ES-I3 (cell line): ENCODE measurements at regions not wholly inside any gene's neighbourhood (a gene's known extent, or its start where the extent isn't known, plus 50 kb on each side); places are given as distances from the start of the nearest gene placed in this dataset.

Source experiments
- H3K36me3 ChIP-seq: 2 replicates; pipeline ENCODE4 v1.6.1; 2013; ENCODE audit warnings: mild to moderate bottlenecking, low read length, control low read depth, moderate library complexity; ENCODE audit not compliant: insufficient read depth
- H3K4me1 ChIP-seq: 2 replicates; pipeline ENCODE4 v1.6.1; 2013; ENCODE audit warnings: mild to moderate bottlenecking, control low read depth, low read length; ENCODE audit not compliant: insufficient read depth
- H3K9ac ChIP-seq: 2 replicates; pipeline ENCODE4 v1.6.1; 2013; ENCODE audit warnings: low read depth, mild to moderate bottlenecking, low read length, moderate library complexity
- H3K9me3 ChIP-seq: 2 replicates; pipeline ENCODE4 v1.6.1; 2013; ENCODE audit warnings: mild to moderate bottlenecking, low read length, moderate library complexity; ENCODE audit not compliant: control insufficient read depth, insufficient read depth

DNA sequence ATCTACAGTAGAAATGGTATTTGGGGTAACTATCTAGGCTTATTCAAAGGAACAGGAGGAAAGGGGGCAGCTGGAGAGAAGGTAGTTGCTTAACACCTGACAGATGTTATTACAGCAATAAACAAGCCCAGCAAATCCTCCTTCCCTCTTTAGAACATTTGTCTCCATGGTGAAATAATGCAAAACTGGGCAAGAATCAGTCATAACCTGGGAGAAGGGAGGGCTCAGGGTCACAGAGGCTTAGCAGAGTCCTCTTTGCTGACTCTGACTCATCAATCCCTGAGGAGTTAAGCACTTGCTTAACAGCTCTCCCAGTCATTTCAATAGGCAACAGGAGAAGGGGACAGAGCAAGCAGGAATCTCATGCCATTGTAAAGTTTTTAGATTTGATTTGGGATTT lies 230.3 kb downstream of the IBTK start:
- Histone ChIP-seq H3K4me1 (peaks cover 12% of the 10 kb centered on the region), H3K36me3 (no peaks in the 10 kb centered on the region), H3K9ac (no peak overlapping the region), H3K9me3 (no peaks in the 10 kb centered on the region)

DNA sequence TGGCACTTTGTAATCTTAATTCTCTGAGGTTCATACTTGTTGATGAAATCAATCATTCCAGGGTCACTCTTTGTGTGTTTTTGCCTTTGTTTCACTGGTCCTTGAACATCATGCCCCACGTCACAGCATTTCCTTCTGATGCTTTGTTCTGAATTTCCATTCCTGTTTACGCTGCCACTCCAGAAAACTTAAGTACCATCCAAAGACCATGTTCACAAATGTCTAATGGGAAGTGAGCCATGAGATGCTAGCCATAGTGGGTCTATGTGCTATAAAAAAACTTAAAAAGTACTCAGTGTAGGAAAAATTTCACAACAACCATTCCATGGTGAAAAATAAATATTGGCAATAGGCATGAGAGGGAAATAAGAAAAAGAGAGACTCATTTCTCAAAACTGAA lies 232.0 kb downstream of the IBTK start:
- Histone ChIP-seq H3K4me1 (peaks cover 12% of the 10 kb centered on the region), H3K9me3 (no peaks in the 10 kb centered on the region), H3K36me3 (no peaks in the 10 kb centered on the region), H3K9ac (no peak overlapping the region)

DNA sequence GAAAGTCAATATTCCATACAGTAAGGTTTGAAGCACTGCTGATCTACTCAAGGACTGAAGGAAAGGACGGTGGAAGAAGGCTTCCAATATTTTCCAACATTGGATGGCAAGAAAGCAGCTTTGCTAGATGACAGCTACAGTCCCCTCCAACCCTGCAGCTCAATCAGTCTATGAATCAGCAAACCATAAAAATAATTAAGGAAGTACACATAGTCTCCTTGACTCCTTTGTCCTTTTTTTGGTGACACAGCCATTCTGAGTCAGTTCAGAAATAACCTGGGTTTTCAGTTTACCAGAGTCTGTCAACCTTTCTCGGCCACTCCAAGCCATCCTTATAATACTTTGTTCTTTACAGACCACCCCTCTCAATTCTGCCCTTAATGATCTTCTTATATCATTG lies 232.5 kb downstream of the IBTK start:
- H3K9ac ChIP-seq = no peak overlapping the region
- no peaks in the 10 kb centered on the region for H3K9me3 ChIP-seq
- H3K36me3 ChIP-seq = no peaks in the 10 kb centered on the region
- H3K4me1 ChIP-seq = peaks cover 12% of the 10 kb centered on the region

DNA sequence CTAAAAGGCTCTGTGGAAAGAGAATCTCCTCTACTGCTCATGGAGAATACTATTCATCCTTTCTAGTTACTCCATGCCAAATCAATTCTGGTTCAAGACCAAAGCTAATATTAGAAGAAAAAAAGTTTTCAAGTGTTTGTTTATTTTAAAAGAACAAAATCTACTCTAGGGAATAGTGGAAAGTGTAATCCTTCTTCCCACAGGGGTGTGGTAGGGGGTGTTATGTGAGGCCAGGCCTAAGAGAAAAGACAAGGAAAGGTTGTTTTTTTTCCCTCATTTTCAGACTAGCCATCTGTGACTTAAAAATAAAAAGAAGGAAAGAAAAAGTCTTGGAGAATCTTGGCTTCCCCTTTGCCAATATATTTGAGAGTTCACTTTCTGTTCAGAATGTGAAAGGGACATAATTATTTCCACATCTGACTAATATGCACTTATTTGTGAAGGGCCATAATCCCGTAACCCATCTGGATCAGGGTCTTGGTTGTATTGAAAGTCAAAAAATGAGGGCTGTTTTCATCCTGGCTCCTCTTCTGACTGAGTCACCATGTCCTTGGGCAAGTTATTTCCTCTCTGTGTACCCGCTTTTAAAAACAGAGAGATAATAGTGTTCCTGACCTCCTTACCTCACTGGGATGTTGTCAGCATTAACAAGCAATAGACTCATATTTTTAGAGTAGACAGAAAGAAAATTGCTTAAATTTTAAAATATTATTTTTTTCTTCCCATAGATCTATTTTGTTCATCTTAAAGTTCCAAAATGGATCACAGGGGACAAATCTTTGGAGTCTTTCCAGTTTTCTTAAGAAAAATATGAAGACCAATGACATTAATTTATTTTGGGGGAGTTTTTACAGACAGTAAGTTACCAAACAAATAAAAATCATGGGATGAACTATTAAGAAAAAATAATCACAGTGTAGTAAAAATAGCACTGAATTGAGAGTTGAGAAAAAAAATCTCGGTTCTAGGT lies 233.7 kb downstream of the IBTK start:
- Histone ChIP-seq H3K9me3 (peaks cover under 1% of the 10 kb centered on the region; the same call in 1 of the 2 replicates), H3K9ac (no peak overlapping the region), H3K36me3 (no peaks in the 10 kb centered on the region), H3K4me1 (peaks cover 12% of the 10 kb centered on the region)

DNA sequence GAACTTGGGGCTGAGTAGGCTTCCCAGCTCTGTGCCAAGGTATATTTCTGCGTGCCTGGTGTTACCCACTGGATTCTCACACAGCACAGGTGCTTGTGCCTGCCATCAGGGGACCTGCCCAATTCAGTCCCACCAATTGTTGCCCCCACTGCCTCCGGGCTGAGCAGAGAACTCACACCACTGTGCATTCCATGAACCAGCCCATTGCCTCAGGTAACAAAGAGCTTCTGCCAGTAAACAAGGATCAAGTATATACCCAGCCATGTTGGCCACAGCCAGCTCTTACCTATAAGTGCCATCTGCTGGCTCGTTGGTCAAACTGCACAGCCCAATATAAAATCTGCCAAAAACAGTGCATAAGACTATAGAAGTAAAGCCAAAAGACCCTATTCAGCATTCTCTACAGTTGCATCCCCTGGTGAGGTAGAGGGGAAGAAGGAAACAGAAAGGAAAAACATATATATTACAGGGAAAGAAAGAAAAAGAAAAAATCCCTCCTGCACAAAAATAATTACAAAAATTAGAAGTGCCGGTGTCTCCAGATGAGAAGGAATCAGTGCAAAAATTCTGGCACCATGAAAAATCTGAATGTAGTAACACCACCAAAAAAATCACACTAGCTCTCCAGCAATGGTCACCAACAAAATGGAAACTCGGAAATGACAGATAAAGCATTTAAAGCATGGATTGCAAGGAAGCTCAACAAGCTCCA lies 241.4 kb downstream of the IBTK start:
- Histone ChIP-seq H3K36me3 (no peaks in the 10 kb centered on the region), H3K9me3 (peaks cover 3% of the 10 kb centered on the region; the same call in 1 of the 2 replicates), H3K4me1 (no peaks in the 10 kb centered on the region), H3K9ac (no peak overlapping the region)

DNA sequence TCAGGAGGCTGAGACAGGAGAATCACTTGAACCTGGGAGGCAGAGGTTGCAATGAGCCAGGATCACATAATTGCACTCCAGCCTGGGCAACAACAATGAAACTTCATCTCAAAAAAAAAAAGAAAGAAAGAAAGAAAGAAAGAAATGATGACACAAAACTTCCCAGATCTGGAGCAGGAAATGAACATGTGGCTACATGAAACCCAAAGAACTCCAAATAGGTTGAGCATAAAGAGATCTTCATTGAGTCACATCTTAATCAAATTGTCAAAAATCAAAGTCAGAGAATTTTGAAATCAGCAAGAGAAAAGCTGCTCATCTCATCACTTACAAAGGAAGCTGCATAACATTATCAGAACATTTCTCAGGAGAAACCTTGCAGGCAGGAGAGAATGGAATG lies 247.0 kb downstream of the IBTK start:
- H3K9me3 ChIP-seq = no peaks in the 10 kb centered on the region
- H3K36me3 ChIP-seq = no peaks in the 10 kb centered on the region
- peaks cover 10% of the 10 kb centered on the region; the same call in 1 of the 2 replicates for H3K4me1 ChIP-seq
- no peak overlapping the region for H3K9ac ChIP-seq

DNA sequence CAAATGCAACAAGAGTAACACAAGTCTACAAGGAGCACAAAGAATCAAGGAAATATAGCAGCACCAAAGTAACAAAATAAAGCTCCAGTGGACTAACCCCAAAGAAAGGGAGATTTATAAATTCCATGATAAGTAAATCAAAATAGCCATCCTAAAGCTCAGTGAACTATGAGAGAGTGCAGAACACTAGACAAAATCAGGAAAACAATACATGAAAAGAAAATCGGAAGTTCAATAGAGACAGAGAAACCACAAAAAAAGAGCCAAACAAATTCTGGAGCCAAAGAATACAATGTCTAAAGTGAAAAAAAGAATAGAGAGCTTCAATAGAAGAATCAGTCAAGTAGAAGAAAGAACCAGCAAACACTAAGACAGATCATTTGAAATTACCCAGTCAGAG lies 247.3 kb upstream of the TENT5A start:
- Histone ChIP-seq H3K4me1 (peaks cover 10% of the 10 kb centered on the region; the same call in 1 of the 2 replicates), H3K9me3 (no peaks in the 10 kb centered on the region), H3K9ac (no peak overlapping the region), H3K36me3 (no peaks in the 10 kb centered on the region)

DNA sequence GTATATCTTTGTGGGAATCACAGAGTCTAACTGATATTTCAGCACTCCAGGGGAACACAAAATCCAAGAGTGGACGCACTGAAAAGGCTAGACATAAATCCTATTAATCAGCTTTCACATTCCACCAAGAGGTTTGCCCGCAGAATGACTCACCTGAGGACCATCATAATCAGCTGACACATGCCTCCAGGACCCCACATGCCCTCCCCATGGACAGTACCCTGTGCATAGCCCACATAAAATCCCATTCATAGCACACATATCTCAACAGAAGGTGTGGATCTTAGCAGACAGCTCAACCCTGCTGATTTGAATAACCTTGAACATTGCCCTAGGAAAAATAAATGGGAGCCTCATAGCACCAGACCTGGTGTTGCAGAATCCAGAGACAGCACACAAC lies 246.8 kb upstream of the TENT5A start:
- no peaks in the 10 kb centered on the region for H3K9me3 ChIP-seq
- H3K9ac ChIP-seq = no peak overlapping the region
- no peaks in the 10 kb centered on the region for H3K36me3 ChIP-seq
- peaks cover 10% of the 10 kb centered on the region; the same call in 1 of the 2 replicates for H3K4me1 ChIP-seq

DNA sequence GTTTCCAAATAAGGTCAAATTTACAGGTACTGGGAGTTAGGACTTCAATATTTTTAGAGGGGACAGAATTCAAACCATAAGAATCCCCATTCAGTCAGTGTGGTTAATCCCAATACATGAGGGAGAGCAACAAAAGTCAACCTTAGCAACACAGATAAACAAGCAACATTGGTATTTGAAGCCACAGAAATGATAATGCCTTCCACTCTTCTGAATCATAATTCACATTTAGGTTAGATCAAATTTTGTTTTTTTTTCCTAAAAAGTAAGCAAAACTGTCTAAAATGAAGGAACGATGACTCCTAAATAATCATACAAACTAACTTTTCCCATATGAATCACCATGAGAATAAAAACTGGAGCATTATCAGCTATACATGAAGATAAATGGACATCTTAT lies 246.0 kb upstream of the TENT5A start:
- H3K4me1 ChIP-seq = peaks cover 10% of the 10 kb centered on the region; the same call in 1 of the 2 replicates
- H3K36me3 ChIP-seq = no peaks in the 10 kb centered on the region
- H3K9ac ChIP-seq = no peak overlapping the region
- H3K9me3 ChIP-seq = no peaks in the 10 kb centered on the region

DNA sequence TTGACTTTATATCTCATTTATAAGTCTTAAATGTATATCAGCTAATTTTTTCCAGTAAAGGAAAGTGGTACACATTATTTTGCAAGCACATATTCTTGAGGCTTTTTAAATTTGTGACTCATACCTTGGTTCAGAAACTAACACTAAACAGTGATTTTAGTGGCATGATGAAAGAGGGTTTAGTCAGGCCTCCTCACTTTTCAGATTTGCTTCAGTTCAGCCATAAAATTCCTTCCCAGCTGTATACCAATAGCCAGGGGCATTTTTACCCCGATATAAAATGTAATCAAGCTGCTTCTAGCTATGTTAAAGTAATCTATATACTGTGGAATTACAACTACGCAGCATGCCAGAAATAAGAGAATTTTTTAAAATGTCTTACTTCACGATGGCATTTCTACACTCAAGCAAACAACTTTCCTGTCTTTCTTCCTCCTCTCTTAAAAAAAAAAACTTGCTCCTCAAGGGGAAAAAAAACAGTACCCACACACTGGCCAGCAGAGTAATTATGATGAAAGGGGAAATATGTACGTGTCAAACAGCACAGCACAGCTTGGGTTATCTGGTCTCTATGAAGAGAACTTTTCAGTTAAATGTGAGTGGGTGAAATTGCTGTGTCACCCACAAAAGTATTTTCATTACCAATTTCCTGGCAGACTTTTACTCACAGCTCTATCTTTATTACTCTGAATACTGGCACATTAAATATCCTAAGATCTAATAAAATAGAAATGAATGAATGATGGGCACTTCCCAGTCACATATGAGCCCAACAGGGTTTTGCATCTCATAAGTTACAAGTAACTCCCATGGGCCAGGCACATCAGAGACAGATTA lies 244.8 kb upstream of the TENT5A start:
- Histone ChIP-seq H3K4me1 (peaks cover 10% of the 10 kb centered on the region; the same call in 1 of the 2 replicates), H3K9ac (no peak overlapping the region), H3K36me3 (no peaks in the 10 kb centered on the region)

DNA sequence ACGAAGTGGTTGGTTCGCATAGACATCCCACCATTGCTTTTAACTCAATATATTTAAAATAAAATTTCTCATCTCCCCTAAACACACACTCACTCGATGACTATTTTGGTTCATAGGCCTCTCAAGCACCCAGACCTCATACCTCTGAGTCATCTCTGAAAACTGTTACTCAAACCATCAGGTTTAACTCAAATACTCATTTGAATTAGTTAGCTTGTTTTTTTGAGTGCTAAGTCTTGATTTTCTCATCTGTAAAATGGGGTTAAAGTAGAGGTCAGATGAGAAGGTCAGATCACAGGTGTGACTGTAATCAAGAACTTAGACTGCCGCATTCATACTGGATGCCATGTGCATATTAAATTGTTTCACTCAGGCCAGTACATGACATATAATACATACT lies 243.9 kb upstream of the TENT5A start:
- Histone ChIP-seq H3K9ac (no peak overlapping the region), H3K4me1 (peaks cover 10% of the 10 kb centered on the region; the same call in 1 of the 2 replicates), H3K36me3 (no peaks in the 10 kb centered on the region), H3K9me3 (no peaks in the 10 kb centered on the region)

More for the DNA sequence above, 244.8 kb upstream of the TENT5A start:
- H3K9me3 ChIP-seq = no peaks in the 10 kb centered on the region

DNA sequence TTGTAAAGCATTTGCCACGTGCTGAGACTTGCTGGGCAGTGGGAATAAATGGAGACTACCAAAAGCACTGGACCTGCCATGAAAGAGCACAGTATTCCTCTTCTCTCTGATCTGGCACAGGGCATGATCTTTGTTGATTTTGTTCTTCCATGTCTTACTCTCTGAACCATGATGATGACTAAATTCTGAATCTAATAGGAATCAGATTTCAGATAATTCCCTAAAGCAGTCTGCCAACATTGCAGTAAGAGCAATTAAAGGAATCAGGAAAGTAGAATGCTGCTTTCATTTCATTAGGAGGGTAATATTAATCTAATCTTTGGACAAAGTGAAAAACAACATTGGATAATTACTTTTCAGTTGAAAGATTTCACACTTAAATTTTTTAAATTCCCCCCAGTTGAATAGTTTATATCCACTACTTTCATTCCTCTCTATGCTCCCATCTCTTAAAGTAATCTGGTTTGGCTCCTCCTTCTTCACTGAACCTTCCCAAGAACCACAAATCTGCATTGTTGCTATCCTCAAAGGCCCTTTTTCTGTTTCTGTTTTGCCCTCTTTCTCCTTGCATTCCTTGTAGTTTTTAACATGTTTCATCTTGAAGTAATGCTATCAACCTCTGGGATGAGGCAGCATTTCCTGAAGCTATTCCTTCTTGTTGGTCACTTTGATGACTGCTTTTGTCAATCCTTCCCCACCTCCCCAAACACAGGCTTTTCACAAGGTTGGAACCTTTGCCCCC lies 243.2 kb upstream of the TENT5A start:
- Histone ChIP-seq H3K9ac (no peak overlapping the region), H3K4me1 (peaks cover 10% of the 10 kb centered on the region; the same call in 1 of the 2 replicates), H3K36me3 (no peaks in the 10 kb centered on the region), H3K9me3 (no peaks in the 10 kb centered on the region)

DNA sequence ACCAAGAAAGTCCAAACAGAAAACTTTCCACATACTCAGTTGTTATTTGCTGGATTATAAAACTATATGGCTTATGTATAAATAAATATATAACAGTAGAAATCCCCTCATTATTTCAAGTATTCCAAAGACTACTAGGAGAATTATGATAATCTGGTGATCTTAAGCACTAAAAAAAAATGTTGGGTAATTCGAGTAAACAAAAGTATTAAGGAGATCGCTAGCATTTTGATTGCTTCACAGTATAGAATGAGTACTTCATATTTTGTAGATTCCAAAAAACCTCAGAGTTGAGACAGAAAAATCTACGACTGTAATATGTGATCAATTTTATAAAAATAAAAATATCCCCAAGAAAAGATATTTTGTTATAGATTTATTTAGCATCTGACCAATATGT lies 236.4 kb upstream of the TENT5A start:
- Histone ChIP-seq H3K9me3 (no peaks in the 10 kb centered on the region), H3K9ac (no peak overlapping the region), H3K4me1 (0 out of 2 replicates have a peak, but pooled peaks cover 3% of the 10 kb centered on the region), H3K36me3 (no peaks in the 10 kb centered on the region)
